B cell (primary cell): ENCODE measurements at regions not wholly inside any gene's neighbourhood (a gene's known extent, or its start where the extent isn't known, plus 50 kb on each side); places are given as distances from the start of the nearest gene placed in this dataset.

Source experiments
- EZH2 ChIP-seq: IDR thresholded peaks from 2 replicates; pipeline ENCODE4 v1.6.1; 2012; ENCODE audit warnings: borderline replicate concordance, low read depth, mild to moderate bottlenecking, moderate library complexity, low read length; ENCODE audit not compliant: insufficient read depth, poor library complexity, severe bottlenecking
- TF ChIP-seq, protein P1 (sequence below): fragments of 200-600 bp; IDR thresholded peaks from one replicate; pipeline ENCODE4 v1.8.0; 2022; ENCODE audit warnings: antibody characterized with exemption, mild to moderate bottlenecking

DNA sequence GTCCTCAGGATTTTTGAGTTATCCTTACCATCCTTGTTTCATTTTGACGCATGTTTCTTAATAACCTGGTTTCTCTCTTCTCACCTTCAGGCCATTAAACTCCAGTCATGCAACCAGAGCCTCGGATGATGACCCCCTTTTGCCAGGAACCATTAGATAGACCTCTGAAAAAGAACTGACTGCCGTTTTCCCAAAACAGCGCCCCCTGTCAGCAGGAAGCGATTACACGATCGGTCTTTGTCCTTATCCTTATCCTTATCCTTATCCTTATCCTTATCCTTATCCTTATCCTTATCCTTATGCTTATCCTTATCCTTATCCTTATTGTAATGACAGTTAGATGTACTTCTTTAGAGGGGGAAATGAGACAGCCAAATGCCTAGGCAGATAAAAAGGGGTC lies 148.4 kb upstream of the ITM2A start:
- no peak for TF ChIP-seq EZH2
- TF ChIP-seq, protein P1, sequence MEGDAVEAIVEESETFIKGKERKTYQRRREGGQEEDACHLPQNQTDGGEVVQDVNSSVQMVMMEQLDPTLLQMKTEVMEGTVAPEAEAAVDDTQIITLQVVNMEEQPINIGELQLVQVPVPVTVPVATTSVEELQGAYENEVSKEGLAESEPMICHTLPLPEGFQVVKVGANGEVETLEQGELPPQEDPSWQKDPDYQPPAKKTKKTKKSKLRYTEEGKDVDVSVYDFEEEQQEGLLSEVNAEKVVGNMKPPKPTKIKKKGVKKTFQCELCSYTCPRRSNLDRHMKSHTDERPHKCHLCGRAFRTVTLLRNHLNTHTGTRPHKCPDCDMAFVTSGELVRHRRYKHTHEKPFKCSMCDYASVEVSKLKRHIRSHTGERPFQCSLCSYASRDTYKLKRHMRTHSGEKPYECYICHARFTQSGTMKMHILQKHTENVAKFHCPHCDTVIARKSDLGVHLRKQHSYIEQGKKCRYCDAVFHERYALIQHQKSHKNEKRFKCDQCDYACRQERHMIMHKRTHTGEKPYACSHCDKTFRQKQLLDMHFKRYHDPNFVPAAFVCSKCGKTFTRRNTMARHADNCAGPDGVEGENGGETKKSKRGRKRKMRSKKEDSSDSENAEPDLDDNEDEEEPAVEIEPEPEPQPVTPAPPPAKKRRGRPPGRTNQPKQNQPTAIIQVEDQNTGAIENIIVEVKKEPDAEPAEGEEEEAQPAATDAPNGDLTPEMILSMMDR: no peak
